Hematopoietic multipotent progenitor cell treated with erythropoietin and hydrocortisone succinate and interleukin-3 and kit ligand, for 8 days (in vitro differentiated cells): ENCODE measurements at regions not wholly inside any gene's neighbourhood (a gene's known extent, or its start where the extent isn't known, plus 50 kb on each side); places are given as distances from the start of the nearest gene placed in this dataset.
"Not testable (repeated sequence)": the region's sequence is repeated elsewhere in the genome, so short reads cannot be mapped to it uniquely, and the experiment has no call there.

Source experiments
- DNase-seq: peaks from one replicate; pipeline ENCODE4 v3.0.0-alpha.2; 2015

- DNase-seq: not testable (repeated sequence)
Measured at GRCh38 chr2:87466591-87467120, 281.2 kb upstream of the PLGLB2 start.

- not testable (repeated sequence) for DNase-seq
Measured at GRCh38 chr2:87468429-87468981, 279.4 kb upstream of the PLGLB2 start.

GRCh38 chr2:87469180-87470151 lies 278.4 kb upstream of the PLGLB2 start:
- DNase-seq: peak; percentile 29

- DNase-seq: not testable (repeated sequence)
Measured at GRCh38 chr2:87470381-87471380, 277.2 kb upstream of the PLGLB2 start.

GRCh38 chr2:87471478-87471877 lies 276.4 kb upstream of the PLGLB2 start:
- not testable (repeated sequence) for DNase-seq

GRCh38 chr2:87476223-87476872 lies 271.5 kb upstream of the PLGLB2 start:
- peak; percentile 5 for DNase-seq

- not testable (repeated sequence) for DNase-seq
Measured at GRCh38 chr2:87476936-87477335, 271.0 kb upstream of the PLGLB2 start.

GRCh38 chr2:87477669-87478428 lies 270.0 kb upstream of the PLGLB2 start:
- DNase-seq: not testable (repeated sequence)

GRCh38 chr2:87478911-87479310 lies 269.0 kb upstream of the PLGLB2 start:
- DNase-seq: not testable (repeated sequence)

- not testable (repeated sequence) for DNase-seq
Measured at GRCh38 chr2:87483093-87483680, 264.7 kb upstream of the PLGLB2 start.

- not testable (repeated sequence) for DNase-seq
Measured at GRCh38 chr2:87484363-87484762, 263.5 kb upstream of the PLGLB2 start.

GRCh38 chr2:87485455-87485854 lies 262.4 kb upstream of the PLGLB2 start:
- not testable (repeated sequence) for DNase-seq

GRCh38 chr2:87485884-87486283 lies 262.0 kb upstream of the PLGLB2 start:
- not testable (repeated sequence) for DNase-seq

- DNase-seq: not testable (repeated sequence)
Measured at GRCh38 chr2:87486413-87486812, 261.5 kb upstream of the PLGLB2 start.

- not testable (repeated sequence) for DNase-seq
Measured at GRCh38 chr2:87488021-87488420, 259.9 kb upstream of the PLGLB2 start.

GRCh38 chr2:87488991-87489390 lies 258.9 kb upstream of the PLGLB2 start:
- DNase-seq: peak; percentile 54

GRCh38 chr2:87494846-87495245 lies 253.0 kb upstream of the PLGLB2 start:
- not testable (repeated sequence) for DNase-seq

- DNase-seq: not testable (repeated sequence)
Measured at GRCh38 chr2:87495455-87495854, 252.4 kb upstream of the PLGLB2 start.

- peak; percentile 63 for DNase-seq
Measured at GRCh38 chr2:87496036-87497006, 251.6 kb upstream of the PLGLB2 start.
